Parathyroid adenoma (tissue), 2 donors: ENCODE measurements at regions not wholly inside any gene's neighbourhood (a gene's known extent, or its start where the extent isn't known, plus 50 kb on each side); places are given as distances from the start of the nearest gene placed in this dataset.

ENCODE experiments used
- H2AFZ ChIP-seq: fragments of 300-600 bp; sonication (generic); one replicate; pipeline ENCODE4 v1.7.0; 2017; ENCODE audit warnings: antibody characterized with exemption, mild to moderate bottlenecking
- H3K27ac ChIP-seq: fragments of 300-600 bp; sonication (generic); one replicate; pipeline ENCODE4 v1.7.0; 2017
- H3K27me3 ChIP-seq: fragments of 300-600 bp; sonication (generic); one replicate; pipeline ENCODE4 v1.7.0; 2017; ENCODE audit warnings: low read length; ENCODE audit not compliant: control insufficient read depth, insufficient read depth
- H3K36me3 ChIP-seq: fragments of 300-600 bp; sonication (generic); one replicate; pipeline ENCODE4 v1.7.0; 2017; ENCODE audit warnings: low read length; ENCODE audit not compliant: control insufficient read depth, insufficient read depth
- H3K4me1 ChIP-seq: fragments of 300-600 bp; sonication (generic); one replicate; pipeline ENCODE4 v1.7.0; 2017; ENCODE audit warnings: control low read depth
- H3K4me2 ChIP-seq: fragments of 300-600 bp; sonication (generic); one replicate; pipeline ENCODE4 v1.7.0; 2017; ENCODE audit warnings: low read length
- H3K4me3 ChIP-seq: fragments of 300-600 bp; sonication (generic); one replicate; pipeline ENCODE4 v1.7.0; 2017; ENCODE audit warnings: low read depth, low read length
- H3K79me2 ChIP-seq: fragments of 300-600 bp; sonication (generic); one replicate; pipeline ENCODE4 v1.7.0; 2017; ENCODE audit warnings: control low read depth
- H3K9ac ChIP-seq: fragments of 300-600 bp; sonication (generic); one replicate; pipeline ENCODE4 v1.7.0; 2017; ENCODE audit warnings: mild to moderate bottlenecking
- H3K9me3 ChIP-seq: fragments of 300-600 bp; sonication (generic); one replicate; pipeline ENCODE4 v1.7.0; 2017; ENCODE audit warnings: low read length; ENCODE audit not compliant: control insufficient read depth
- TF ChIP-seq, protein P1 (sequence below): fragments of 300-600 bp; sonication (generic); IDR thresholded peaks from one replicate; pipeline ENCODE4 v1.7.0; 2017; ENCODE audit warnings: antibody characterized with exemption, mild to moderate bottlenecking
- donor health status: primary hyperparathyroidism.

DNA sequence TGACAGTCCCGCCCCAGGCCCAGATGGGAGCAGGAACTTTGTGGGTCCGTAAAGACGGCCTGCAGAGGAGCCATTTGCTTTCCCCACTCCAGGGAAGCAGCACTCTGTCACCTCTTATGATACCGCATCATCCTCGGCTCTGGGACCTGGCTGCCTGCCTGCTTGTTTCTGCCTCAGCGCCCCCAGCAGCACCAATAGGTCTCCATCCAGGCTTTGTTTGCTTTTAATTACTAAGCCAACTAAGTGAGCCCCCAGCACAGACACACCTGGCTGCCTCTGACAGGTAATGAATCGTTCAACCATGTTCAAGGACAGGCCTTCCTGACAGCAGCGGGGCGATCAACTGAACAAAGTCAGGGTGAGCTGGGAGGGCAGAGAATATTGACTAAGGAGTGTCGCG, 141.4 kb downstream of the C5orf15 start:
- Histone ChIP-seq H3K4me2 (no peak overlapping the region), H3K4me3 (no peak overlapping the region), H3K27ac (no peak overlapping the region), H3K36me3 (no peaks in the 10 kb centered on the region), H3K79me2 (no peaks in the 10 kb centered on the region), H3K4me1 (peaks cover 20% of the 10 kb centered on the region), H3K9ac (no peak overlapping the region), H3K27me3 (no peaks in the 10 kb centered on the region), H2AFZ (peak overlapping the region; percentile 63), H3K9me3 (no peaks in the 10 kb centered on the region)
- TF ChIP-seq, protein P1, sequence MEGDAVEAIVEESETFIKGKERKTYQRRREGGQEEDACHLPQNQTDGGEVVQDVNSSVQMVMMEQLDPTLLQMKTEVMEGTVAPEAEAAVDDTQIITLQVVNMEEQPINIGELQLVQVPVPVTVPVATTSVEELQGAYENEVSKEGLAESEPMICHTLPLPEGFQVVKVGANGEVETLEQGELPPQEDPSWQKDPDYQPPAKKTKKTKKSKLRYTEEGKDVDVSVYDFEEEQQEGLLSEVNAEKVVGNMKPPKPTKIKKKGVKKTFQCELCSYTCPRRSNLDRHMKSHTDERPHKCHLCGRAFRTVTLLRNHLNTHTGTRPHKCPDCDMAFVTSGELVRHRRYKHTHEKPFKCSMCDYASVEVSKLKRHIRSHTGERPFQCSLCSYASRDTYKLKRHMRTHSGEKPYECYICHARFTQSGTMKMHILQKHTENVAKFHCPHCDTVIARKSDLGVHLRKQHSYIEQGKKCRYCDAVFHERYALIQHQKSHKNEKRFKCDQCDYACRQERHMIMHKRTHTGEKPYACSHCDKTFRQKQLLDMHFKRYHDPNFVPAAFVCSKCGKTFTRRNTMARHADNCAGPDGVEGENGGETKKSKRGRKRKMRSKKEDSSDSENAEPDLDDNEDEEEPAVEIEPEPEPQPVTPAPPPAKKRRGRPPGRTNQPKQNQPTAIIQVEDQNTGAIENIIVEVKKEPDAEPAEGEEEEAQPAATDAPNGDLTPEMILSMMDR, result no peak

DNA sequence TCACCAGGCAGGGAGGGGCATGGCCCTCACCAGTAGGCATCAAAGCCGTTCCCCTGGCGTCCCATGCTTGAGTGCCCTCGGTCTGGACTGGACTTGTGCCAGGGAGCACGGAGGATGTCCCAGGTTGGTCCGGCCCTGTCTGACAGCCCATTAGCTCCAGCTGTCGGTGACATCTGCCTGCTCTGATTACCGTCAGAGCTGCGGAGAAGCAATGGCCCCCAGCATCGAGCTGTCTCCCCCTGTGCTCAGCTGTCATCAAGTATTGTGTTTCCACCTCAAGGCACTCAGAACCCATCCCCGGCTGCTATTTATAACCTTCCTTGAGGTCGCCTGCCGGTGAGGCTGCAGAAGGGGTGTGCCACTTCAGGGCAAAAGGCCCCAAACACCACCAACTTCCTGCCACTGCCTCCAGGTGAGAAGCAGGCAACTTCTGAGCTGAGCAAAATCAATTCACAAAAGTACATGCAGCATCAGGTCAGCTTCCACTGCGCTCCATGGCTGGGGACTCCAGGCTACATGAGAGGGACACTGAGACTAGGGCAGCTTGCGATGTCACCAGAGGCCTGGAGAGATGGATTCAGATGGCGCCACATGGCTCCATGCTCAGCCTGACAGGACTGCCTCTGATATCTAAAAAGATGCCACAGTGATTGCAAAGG, 142.7 kb downstream of the C5orf15 start:
- Histone ChIP-seq H3K27ac (no peak overlapping the region), H3K27me3 (no peaks in the 10 kb centered on the region)
- TF ChIP-seq, protein P1, result no peak

DNA sequence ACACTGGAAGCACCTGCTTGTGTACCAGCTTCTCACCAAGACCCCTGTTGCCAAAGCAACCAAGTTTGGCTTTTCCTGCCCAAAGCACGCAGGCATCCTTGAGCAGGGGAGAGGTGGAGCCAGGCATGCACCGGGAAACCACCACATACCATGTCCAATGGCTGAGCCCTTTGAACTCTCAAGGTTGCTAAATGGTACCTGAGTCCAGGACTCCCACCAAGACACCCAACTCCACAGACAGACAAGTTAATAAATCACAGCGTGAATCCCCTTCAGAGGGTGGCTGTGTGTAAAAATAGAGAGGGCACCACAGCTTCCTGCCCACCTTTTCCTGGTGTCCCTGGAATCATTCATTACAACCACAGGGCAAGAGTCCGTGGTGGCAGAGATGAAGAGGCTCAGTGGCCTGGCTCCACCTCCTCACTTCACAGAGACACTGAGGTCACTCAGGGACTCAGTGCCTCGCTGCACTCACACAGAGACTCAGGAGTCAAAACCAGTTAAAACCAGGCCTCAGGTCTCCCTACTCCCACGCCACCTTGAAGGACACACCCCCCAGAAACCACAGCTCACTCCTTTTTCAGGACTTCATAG, 143.7 kb downstream of the C5orf15 start:
- Histone ChIP-seq H3K9ac (no peak overlapping the region), H3K79me2 (no peaks in the 10 kb centered on the region), H3K4me2 (no peak overlapping the region), H3K4me1 (peaks cover 29% of the 10 kb centered on the region), H3K27me3 (no peaks in the 10 kb centered on the region), H3K36me3 (no peaks in the 10 kb centered on the region), H3K9me3 (no peaks in the 10 kb centered on the region), H3K27ac (no peak overlapping the region), H2AFZ (no peak overlapping the region), H3K4me3 (no peak overlapping the region)
- TF ChIP-seq, protein P1, result no peak

More for the DNA sequence above, 142.7 kb downstream of the C5orf15 start:
- Histone ChIP-seq H3K9ac (no peak overlapping the region), H3K4me1 (peaks cover 23% of the 10 kb centered on the region), H3K9me3 (no peaks in the 10 kb centered on the region), H2AFZ (peak overlapping the region; percentile 38), H3K4me2 (no peak overlapping the region), H3K79me2 (no peaks in the 10 kb centered on the region), H3K36me3 (no peaks in the 10 kb centered on the region), H3K4me3 (no peak overlapping the region)

DNA sequence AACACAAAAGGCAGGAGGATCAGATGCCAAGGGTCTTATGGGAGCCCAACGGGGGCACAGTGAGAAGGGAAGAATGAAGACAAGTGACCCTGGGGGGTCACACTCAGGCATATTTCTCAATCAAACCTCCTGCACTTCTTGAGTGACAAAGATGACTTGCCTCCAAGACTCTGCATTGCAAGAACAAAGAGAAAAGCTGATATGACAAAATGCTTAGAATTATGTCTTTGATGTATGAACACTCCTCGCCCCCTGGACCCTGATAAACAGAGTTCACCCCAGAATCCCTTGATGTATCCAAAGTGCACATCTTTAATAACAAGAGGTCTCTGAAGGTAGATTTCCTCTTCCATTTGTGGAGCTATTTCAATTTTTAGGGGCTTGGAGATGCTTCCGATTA, 146.5 kb downstream of the C5orf15 start:
- no peak overlapping the region for H3K4me3 ChIP-seq
- no peaks in the 10 kb centered on the region for H3K36me3 ChIP-seq
- H3K79me2 ChIP-seq, result no peaks in the 10 kb centered on the region
- H3K27ac ChIP-seq, result no peak overlapping the region
- H3K9me3 ChIP-seq, result no peaks in the 10 kb centered on the region
- H2AFZ ChIP-seq, result no peak overlapping the region
- TF ChIP-seq, protein P1, result no peak
- no peak overlapping the region for H3K9ac ChIP-seq
- peaks cover 23% of the 10 kb centered on the region for H3K4me1 ChIP-seq
- H3K27me3 ChIP-seq, result no peaks in the 10 kb centered on the region
- H3K4me2 ChIP-seq, result no peak overlapping the region

DNA sequence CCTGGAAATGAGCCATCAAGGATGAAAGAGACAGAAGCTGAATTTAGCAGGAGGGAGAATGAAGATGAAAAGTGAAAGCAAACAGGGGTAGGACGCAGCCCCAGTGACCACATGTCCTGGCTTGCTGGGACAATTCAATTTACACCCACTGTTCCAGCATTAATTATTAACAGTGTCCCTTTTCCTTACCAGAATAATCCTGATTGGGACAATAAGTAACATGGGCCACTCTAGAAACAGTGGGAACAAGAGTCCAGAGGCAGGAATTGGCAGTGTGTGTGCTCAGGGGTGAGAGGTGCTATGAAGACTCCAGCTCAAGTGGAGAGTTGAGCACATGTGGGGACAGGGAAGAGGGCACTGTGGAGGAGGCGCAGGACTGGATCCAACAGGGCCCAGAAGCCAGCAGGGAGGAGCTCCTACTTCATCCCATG, 147.1 kb downstream of the C5orf15 start:
- TF ChIP-seq, protein P1, result no peak
- Histone ChIP-seq H3K4me1 (peaks cover 22% of the 10 kb centered on the region), H3K79me2 (no peaks in the 10 kb centered on the region), H3K27ac (no peak overlapping the region), H3K4me3 (no peak overlapping the region), H3K9me3 (no peaks in the 10 kb centered on the region), H3K27me3 (no peaks in the 10 kb centered on the region), H3K4me2 (no peak overlapping the region), H3K9ac (no peak overlapping the region), H2AFZ (no peak overlapping the region), H3K36me3 (no peaks in the 10 kb centered on the region)
